B cell (primary cell): ENCODE measurements at regions not wholly inside any gene's neighbourhood (a gene's known extent, or its start where the extent isn't known, plus 50 kb on each side); places are given as distances from the start of the nearest gene placed in this dataset.

Experiments
- CTCF ChIP-seq: fragments of 200-600 bp; IDR thresholded peaks from one replicate; pipeline ENCODE4 v1.8.0; 2022; ENCODE audit warnings: antibody characterized with exemption, mild to moderate bottlenecking
- EZH2 ChIP-seq: IDR thresholded peaks from 2 replicates; pipeline ENCODE4 v1.6.1; 2012; ENCODE audit warnings: borderline replicate concordance, low read depth, mild to moderate bottlenecking, moderate library complexity, low read length; ENCODE audit not compliant: insufficient read depth, poor library complexity, severe bottlenecking

GRCh38 chrX:10800796-10801195, 180.4 kb upstream of the MID1 start:
- TF ChIP-seq EZH2 (no peak), CTCF (no peak)
